ENCODE measurements at regions not wholly inside any gene's neighbourhood (a gene's known extent, or its start where the extent isn't known, plus 50 kb on each side); places are given as distances from the start of the nearest gene placed in this dataset.

DNA sequence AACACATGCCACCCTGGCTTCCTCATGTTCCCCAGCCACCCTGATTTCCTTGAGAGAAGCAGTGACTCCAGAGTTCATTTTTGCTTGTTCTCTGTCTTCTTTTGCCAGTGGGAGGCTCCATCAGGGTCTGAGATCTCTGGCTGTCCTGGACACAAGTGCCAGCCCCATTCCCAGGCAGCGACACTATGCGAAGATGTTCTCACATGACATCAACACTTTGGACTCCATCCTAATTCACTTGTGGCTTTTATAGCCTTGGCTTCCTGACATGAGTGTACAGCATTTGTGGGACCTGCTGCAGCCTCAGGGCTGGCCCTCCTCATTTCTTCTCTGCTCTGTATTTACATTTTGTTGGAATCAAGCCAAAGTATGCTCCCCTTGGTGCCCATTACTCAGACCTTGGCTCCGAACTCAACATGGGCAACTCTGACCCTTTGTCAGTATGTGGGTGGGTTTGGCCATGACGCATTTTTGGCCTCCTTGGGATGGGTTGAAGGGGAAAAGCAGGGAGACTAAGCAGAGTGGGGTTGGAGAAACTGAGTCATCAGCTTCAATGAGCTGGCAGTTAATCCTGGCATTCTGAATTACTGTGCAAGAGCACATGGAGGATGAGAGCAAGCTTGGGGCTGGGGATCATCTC is 119.0 kb upstream of the EEF2KMT start:
- TF ChIP-seq, protein P1, sequence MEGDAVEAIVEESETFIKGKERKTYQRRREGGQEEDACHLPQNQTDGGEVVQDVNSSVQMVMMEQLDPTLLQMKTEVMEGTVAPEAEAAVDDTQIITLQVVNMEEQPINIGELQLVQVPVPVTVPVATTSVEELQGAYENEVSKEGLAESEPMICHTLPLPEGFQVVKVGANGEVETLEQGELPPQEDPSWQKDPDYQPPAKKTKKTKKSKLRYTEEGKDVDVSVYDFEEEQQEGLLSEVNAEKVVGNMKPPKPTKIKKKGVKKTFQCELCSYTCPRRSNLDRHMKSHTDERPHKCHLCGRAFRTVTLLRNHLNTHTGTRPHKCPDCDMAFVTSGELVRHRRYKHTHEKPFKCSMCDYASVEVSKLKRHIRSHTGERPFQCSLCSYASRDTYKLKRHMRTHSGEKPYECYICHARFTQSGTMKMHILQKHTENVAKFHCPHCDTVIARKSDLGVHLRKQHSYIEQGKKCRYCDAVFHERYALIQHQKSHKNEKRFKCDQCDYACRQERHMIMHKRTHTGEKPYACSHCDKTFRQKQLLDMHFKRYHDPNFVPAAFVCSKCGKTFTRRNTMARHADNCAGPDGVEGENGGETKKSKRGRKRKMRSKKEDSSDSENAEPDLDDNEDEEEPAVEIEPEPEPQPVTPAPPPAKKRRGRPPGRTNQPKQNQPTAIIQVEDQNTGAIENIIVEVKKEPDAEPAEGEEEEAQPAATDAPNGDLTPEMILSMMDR (IDR thresholded peaks at IDR 0.05; ENCODE audit: low read depth, low read length) = no peak
- no peak for TF ChIP-seq EZH2phosphoT487 (IDR thresholded peaks at IDR 0.05; ENCODE audit: low read depth)
